Stimulated activated naive CD8-positive, alpha-beta T cell treated with anti-CD3 and anti-CD28 coated beads, Interleukin-15, Interleukin-2, amounts not matched to agents 100 ng/mL and 50 ng/mL, for 24 hours (primary cell): ENCODE measurements at regions not wholly inside any gene's neighbourhood (a gene's known extent, or its start where the extent isn't known, plus 50 kb on each side); places are given as distances from the start of the nearest gene placed in this dataset.

ENCODE experiments used
- H3K27ac Mint-ChIP-seq: one replicate; pipeline ENCODE4 v1.8.0; 2021; ENCODE audit warnings: mild to moderate bottlenecking, mixed read lengths
- H3K27me3 Mint-ChIP-seq: one replicate; pipeline ENCODE4 v1.8.0; 2021; ENCODE audit warnings: mixed read lengths
- H3K36me3 Mint-ChIP-seq: one replicate; pipeline ENCODE4 v1.8.0; 2021; ENCODE audit warnings: low read depth, mixed read lengths
- H3K4me1 Mint-ChIP-seq: one replicate; pipeline ENCODE4 v1.8.0; 2021; ENCODE audit warnings: low read depth, mixed read lengths
- H3K4me3 Mint-ChIP-seq: one replicate; pipeline ENCODE4 v1.8.0; 2021; ENCODE audit warnings: mild to moderate bottlenecking, mixed read lengths
- H3K9me3 Mint-ChIP-seq: one replicate; pipeline ENCODE4 v1.8.0; 2021; ENCODE audit warnings: mixed read lengths

DNA sequence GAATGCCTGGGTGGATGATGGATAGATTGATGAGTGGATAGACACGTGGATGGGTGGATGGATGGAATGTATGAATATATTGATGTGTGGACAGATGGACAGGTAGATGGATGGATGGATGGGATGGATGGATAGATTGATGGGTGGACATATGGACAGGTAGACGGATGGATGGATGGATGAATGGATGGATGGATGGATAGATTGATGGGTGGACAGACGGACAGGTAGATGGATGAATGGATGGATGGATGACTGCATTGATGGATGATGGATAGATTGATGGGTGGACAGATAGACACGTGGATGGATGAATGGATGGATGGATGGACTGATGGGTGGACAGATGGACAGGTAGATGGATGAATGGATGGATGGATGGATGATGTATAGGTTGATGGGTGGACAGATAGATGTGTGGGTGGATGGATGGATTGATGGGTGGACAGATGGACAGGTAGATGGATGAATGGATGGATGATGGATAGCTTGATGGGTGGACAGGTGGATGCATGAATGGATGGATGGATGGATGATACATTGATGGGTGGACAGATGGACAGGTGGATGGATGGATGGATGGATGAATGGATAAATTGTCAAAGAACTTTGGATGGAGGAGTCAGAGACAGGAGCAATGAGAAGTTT is 171.4 kb upstream of the AFDN start:
- H3K27ac Mint-ChIP-seq: no peak overlapping the region
- H3K4me3 Mint-ChIP-seq: no peak overlapping the region
- H3K9me3 Mint-ChIP-seq: no peaks in the 10 kb centered on the region
- no peaks in the 10 kb centered on the region for H3K27me3 Mint-ChIP-seq
- H3K36me3 Mint-ChIP-seq: no peaks in the 10 kb centered on the region
- H3K4me1 Mint-ChIP-seq: no peaks in the 10 kb centered on the region

DNA sequence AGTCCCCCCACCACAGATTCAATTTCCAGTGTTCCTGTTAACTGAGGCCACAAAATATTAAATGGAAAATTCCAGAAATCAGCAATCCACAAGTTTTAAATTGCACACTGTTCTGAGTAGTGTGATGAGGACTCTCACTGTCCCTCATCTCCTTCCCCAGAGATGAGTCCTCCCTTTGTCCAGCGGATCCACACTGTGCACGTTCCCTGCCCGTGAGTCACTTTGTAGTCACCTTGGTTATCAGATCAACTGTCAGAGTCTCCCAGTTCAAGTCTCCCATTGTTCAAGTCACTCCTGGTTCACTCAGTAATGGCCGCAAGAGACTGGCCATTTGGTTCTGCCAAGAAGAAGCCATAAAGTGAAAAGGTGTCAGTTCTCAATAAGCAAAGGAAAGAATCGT is 168.6 kb upstream of the AFDN start:
- Mint-ChIP-seq H3K27me3 (no peaks in the 10 kb centered on the region), H3K9me3 (no peaks in the 10 kb centered on the region), H3K27ac (no peak overlapping the region), H3K4me3 (no peak overlapping the region), H3K36me3 (no peaks in the 10 kb centered on the region), H3K4me1 (no peaks in the 10 kb centered on the region)

DNA sequence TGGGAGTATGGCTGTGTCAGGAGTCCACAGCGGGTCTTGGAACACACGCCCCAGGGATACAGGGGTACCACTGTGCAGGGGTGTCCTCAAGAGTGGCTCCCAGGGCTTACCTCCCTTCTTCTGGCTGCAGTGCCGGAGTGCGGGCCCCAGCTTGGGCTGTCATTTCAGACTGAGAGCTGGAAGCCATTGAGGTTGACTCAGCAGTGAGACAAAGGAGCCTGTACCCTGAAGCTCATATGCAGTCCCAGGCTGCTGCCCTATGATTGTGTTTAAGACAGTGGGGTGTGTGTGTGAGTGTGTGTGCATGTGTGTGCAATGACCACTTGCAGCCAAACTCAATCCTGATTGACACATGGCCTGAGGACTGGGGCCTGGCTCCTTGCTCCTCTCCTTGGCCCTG is 167.7 kb upstream of the AFDN start:
- H3K4me1 Mint-ChIP-seq: no peaks in the 10 kb centered on the region
- H3K27me3 Mint-ChIP-seq: no peaks in the 10 kb centered on the region
- no peak overlapping the region for H3K4me3 Mint-ChIP-seq
- no peaks in the 10 kb centered on the region for H3K36me3 Mint-ChIP-seq
- no peaks in the 10 kb centered on the region for H3K9me3 Mint-ChIP-seq
- H3K27ac Mint-ChIP-seq: no peak overlapping the region

DNA sequence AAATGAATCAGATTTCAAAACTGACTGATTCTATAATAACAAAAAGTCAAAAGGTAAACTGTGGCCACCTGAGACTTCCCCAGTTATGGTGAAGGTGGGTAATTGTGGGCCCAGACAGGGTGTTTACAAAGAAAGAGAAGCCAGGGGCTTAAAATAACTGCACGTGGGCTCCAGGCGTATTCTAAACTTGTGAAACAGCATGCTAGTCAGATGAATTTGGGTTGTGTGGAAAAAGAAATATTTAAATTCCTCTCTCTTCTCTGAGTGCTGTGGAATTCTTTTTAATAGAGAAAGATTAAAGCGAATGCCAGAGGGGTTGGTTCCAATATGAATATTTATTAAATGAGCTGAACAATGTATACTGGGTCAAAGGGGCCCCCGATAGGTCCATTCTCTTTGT is 166.3 kb upstream of the AFDN start:
- H3K4me3 Mint-ChIP-seq: no peak overlapping the region
- no peaks in the 10 kb centered on the region for H3K4me1 Mint-ChIP-seq
- no peaks in the 10 kb centered on the region for H3K27me3 Mint-ChIP-seq
- no peaks in the 10 kb centered on the region for H3K9me3 Mint-ChIP-seq
- H3K27ac Mint-ChIP-seq: no peak overlapping the region
- no peaks in the 10 kb centered on the region for H3K36me3 Mint-ChIP-seq

DNA sequence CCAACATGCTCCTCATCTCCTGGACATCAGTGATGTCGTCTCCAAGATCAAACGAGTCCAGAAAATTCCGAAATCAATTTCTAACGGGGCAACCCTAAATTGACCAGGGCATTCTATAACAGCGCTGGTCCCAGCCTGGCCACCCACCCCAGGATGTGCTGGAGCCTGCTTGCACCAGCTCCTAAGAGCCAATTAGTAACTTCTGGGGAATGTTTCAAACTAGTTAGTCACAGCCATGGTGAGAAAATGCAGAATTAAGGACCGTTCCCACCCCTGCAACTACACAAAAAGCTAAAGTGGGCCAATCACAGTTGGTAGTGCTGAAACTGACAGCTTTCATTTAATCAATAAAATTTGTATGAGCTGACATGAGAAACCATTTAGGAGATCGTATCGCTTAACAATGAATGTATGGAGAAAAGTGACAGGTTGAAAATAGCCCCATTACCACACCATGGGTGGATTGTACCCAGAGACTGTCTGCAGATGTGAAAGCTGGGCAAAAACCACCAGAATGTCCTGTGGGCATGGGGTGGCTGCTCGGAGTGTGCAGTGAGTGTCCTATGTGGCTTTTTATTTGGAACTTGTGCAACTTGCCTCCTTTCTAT is 165.7 kb upstream of the AFDN start:
- no peaks in the 10 kb centered on the region for H3K4me1 Mint-ChIP-seq
- H3K4me3 Mint-ChIP-seq: no peak overlapping the region
- no peaks in the 10 kb centered on the region for H3K27me3 Mint-ChIP-seq
- no peaks in the 10 kb centered on the region for H3K36me3 Mint-ChIP-seq
- H3K27ac Mint-ChIP-seq: no peak overlapping the region
- no peaks in the 10 kb centered on the region for H3K9me3 Mint-ChIP-seq

DNA sequence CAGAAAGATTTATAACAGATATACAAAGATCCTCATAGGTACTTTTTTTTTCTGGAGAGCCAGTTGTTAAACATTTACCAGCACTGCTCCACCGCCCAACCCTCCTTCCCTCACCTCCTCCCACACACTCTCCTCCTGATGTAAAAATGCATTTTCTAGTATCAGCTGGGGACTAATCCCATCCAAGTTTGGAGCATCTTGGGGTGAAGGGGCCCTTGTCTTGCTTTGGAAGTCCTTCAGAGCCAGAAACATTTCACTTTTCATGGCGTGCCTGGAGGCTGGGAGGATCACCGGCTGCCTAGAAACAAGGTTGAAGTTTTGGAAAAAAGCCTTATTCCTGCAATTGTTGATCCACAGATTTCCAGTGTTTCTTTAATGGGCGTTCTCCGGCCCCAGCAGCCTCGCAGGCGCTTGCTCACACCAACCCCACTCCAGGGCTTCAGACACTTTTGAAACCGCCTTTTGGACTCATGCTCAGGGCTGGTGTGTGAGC is 165.1 kb upstream of the AFDN start:
- Mint-ChIP-seq H3K27ac (no peak overlapping the region), H3K9me3 (no peaks in the 10 kb centered on the region), H3K4me3 (no peak overlapping the region), H3K4me1 (no peaks in the 10 kb centered on the region), H3K36me3 (no peaks in the 10 kb centered on the region), H3K27me3 (peaks cover under 1% of the 10 kb centered on the region)

DNA sequence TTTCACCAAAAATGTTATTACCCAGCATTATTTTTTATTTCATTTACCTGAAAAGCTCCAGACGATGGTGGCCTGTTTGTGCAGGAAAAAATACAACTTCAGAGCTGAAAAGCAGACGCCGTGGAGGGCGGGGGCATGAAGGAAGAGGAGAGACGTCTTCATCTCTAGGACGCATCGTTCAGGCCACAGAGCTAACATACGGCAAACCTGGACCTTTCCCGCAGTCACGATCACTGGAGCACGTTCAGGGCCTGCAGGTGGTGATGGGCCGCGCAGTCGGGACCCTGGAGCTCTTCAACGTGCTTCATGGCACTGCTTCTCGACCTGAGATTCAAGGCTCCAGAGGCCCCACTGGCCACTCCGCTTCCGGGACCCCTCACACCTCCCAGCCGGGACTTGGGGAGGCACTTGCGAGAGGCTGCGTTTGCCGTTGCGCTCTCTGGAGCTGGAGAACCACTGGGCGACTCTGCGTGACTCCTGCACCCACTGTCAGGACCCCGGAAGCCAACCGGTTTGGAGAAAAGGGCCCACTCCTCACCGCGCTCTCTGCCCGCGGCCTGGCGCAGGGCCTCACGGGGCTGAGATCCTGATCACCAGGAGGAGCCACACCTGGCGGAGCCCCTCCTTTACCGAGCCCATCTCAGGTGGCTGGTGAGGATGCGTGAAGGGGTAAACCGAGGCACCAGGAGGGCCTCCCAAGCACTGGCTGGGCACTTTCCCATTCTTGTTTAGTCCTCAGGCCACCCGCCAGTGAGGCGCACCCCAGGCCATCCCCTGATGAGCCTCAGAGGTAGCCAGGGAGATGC is 164.4 kb upstream of the AFDN start:
- Mint-ChIP-seq H3K27me3 (peaks cover 6% of the 10 kb centered on the region), H3K36me3 (no peaks in the 10 kb centered on the region), H3K9me3 (no peaks in the 10 kb centered on the region), H3K4me1 (no peaks in the 10 kb centered on the region), H3K27ac (no peak overlapping the region), H3K4me3 (no peak overlapping the region)

DNA sequence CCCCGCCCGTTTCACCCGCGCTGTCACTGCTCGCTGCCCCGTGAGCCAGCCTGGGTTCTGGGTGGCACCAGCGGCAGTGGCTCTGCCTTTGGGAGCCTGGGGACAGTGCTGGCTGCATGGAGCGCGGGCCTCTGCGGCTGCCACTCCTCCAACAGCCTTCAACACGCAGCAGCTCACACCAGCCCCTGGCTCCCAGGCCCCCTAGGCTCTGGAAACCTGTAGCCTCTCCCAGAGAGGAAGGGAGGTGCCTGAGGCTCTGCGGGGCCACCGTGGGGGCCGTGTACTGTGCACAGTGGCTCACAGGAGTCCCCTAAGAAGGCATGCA is 163.9 kb upstream of the AFDN start:
- Mint-ChIP-seq H3K4me3 (no peak overlapping the region), H3K4me1 (no peaks in the 10 kb centered on the region), H3K9me3 (no peaks in the 10 kb centered on the region), H3K36me3 (no peaks in the 10 kb centered on the region), H3K27ac (no peak overlapping the region), H3K27me3 (peaks cover 6% of the 10 kb centered on the region)

DNA sequence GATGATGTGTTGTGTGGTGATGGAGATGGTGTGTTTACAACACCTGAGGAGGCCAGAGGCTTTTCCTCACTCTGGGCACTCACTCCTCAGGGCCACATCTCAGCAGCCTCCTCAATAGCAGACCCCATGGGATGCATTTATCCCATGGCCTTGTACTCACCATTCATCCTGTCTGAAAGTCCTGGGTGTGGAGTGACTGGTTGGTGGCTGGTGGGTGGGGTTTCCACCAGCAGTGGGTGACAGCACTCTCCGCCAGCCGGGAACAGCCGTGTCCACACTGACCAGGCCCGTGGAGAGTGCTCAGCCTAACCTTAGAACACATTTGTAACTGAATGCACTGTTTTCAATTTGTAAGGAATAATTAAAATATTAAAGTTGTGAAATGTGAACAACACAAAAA is 163.4 kb upstream of the AFDN start:
- Mint-ChIP-seq H3K4me1 (no peaks in the 10 kb centered on the region), H3K27ac (no peak overlapping the region), H3K9me3 (no peaks in the 10 kb centered on the region), H3K4me3 (no peak overlapping the region), H3K27me3 (peaks cover 6% of the 10 kb centered on the region), H3K36me3 (no peaks in the 10 kb centered on the region)

DNA sequence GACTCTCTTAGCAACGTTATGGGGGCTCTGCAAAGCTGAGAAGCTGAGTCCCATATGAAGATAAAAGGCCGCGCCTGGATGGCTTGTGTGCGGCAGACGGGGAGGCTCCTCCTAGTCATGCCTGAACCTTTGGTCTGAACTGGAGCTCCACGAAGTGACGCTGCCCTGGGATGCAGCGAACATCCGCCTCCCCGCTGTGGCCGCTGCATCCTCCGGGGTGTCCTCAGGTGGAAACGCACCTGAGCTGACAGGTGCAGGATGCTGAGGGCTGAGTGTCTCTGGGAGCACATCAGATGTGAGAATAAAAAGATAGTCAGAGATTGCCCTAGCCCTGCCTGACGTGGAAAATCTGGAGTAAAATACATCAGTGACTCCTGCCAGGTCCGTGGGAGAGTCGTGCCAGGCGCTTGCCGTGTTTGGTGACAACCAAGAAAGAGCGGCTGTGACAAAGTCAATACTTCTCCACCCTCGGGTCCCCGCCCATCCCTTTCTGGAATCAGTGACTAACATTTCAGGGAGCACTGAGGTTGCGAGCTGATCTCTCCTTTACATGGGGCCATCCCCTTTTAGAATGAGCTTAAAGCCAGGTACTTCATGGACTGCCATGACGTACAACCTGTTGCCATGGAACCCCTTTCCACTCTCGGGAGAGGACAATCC is 162.8 kb upstream of the AFDN start:
- Mint-ChIP-seq H3K4me3 (no peak overlapping the region), H3K4me1 (no peaks in the 10 kb centered on the region), H3K9me3 (no peaks in the 10 kb centered on the region), H3K27me3 (peaks cover 6% of the 10 kb centered on the region), H3K36me3 (no peaks in the 10 kb centered on the region), H3K27ac (no peak overlapping the region)

DNA sequence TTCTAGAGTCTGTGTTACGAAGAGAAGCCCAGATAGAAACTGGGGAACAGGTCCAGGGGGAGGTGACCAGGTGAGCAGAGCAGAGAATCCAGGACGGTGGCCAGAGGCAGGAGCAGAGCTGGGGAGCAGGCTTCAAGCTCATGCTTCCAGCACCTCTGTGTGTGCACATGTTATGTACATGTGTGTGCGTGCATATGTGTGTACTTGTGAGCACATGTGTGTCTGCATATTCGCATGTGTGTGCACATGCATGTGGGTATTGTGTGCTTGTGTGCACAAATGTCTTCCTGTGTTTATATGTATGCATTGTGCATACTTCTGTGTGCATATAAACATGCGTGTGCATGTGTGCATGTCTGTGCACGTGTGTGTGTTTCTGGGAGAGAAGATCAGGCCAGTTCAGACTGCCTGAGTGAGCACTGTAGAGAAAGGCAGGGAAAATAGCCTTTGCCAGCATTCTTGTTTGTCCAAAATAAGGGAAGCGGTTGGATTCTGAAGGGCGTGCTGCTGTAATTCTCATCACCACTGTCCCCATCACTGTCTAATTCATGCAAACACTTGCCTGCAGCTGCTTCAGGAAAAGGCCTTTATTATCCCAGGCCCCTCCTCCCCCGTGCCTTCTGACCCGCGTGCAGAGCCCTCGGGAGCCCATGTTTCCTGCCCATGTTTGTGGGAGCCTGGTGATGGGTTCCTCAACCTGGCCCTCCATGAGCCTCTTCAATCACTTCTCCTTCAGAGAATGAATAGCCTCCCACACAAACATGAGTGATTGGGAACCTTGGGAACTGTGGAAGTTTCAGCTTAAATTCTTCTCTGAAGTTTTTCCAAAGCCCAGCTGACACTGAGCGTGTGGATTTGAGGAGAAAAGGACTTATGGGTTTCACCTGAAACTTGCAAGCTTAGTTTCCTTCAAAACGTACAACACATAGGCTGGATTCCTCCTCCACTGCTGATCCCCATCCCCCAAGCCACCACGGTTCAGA is 161.7 kb upstream of the AFDN start:
- Mint-ChIP-seq H3K27ac (no peak overlapping the region), H3K36me3 (no peaks in the 10 kb centered on the region), H3K27me3 (peaks cover 6% of the 10 kb centered on the region), H3K4me1 (no peaks in the 10 kb centered on the region), H3K4me3 (no peak overlapping the region), H3K9me3 (no peaks in the 10 kb centered on the region)

DNA sequence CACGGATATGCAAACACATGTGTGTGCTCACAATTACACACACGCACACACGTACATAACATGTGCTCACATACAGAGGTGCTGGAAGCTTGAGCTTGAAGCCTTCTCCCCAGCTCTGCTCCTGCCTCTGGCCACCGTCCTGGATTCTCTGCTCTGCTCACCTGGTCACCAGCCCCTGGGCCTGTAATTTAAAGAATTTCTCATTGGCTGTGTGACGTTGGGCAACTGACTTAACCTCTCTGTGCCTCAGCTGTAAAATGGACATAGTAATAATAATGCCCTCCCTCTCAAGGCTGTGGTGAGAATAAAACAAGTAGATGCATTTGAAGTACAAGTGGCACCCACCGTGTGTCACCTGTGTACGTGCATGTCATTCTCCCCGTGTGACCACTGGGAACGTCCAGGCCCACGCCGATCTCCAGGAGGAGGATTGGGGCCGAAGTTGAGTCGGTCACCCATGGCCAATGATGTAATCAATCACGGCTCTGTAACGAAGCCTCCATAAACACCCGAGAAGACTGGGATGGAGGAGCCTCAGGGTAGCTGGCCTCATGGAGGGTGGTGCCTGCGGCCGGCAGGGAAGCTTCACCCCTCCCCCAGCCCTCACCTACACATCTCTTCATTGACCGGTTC is 160.9 kb upstream of the AFDN start:
- Mint-ChIP-seq H3K27me3 (peaks cover 6% of the 10 kb centered on the region), H3K27ac (no peak overlapping the region), H3K4me1 (no peaks in the 10 kb centered on the region), H3K4me3 (no peak overlapping the region), H3K36me3 (no peaks in the 10 kb centered on the region), H3K9me3 (no peaks in the 10 kb centered on the region)

DNA sequence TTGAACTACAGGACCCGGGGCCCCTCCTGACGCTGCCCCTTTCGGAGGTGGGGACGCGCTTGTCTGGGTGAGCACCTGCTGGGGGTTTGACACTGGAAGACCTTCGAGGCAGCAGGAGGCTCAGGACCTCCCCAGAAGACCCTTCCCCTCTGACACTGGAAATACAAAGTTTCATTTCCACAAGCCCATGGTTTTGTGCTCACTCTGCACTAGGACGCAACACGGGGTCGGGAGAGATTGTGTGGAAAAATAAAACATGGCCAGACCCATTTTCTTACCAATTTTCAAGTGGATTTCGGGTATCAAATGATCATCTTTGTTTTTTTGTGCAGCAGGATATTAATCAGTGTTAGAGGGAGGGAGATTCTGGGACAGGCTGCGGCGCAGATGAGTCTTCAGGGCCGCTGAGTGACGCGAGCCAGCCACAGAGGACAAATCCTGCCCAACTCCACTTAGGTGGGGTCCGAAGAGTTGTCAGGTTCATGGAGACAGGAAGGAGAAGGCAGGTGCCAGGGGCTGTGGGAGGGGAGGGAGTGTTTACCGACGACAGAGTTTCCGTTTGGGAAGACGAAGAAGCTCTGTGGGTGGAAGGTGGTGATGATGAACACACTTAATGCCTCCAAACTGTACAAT is 160.0 kb upstream of the AFDN start:
- Mint-ChIP-seq H3K9me3 (peaks cover 5% of the 10 kb centered on the region), H3K4me1 (no peaks in the 10 kb centered on the region), H3K36me3 (no peaks in the 10 kb centered on the region), H3K27ac (no peak overlapping the region), H3K27me3 (peaks cover 6% of the 10 kb centered on the region), H3K4me3 (no peak overlapping the region)
